ENCODE measurements at regions not wholly inside any gene's neighbourhood (a gene's known extent, or its start where the extent isn't known, plus 50 kb on each side); places are given as distances from the start of the nearest gene placed in this dataset.
A peak's percentile ranks its signal among the peaks of the same experiment; 100 is the strongest.

- DNase-seq: no peak
Observed at GRCh38 chr9:108322326-108323098, 533.3 kb downstream of the ACTL7B start.

GRCh38 chr9:108316630-108317029, 539.2 kb downstream of the ACTL7B start:
- no peak for DNase-seq

GRCh38 chr9:108316066-108316465, 539.7 kb downstream of the ACTL7B start:
- DNase-seq: no peak

DNA sequence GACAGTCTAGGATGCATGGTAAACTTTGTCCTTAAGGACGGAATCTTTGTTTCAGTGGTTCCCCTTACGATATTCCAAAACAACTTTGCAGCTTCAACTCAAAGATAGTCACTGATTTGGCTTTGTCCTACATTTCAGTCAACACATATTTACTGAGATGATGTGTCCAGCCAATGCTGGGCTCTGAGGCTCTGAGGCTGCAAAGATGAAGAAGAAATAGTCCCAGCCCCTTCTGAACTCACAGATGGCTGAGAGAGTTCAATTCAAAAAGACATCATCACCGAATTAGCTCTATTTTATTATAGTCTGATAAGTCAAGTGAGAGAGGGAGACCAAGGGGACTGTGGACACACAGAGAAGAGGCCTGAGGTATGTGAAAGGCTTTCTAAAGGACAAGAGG, 544.0 kb downstream of the ACTL7B start:
- no peak for DNase-seq

- DNase-seq: no peak
Observed at GRCh38 chr9:108310202-108310601, 545.6 kb downstream of the ACTL7B start.

DNA sequence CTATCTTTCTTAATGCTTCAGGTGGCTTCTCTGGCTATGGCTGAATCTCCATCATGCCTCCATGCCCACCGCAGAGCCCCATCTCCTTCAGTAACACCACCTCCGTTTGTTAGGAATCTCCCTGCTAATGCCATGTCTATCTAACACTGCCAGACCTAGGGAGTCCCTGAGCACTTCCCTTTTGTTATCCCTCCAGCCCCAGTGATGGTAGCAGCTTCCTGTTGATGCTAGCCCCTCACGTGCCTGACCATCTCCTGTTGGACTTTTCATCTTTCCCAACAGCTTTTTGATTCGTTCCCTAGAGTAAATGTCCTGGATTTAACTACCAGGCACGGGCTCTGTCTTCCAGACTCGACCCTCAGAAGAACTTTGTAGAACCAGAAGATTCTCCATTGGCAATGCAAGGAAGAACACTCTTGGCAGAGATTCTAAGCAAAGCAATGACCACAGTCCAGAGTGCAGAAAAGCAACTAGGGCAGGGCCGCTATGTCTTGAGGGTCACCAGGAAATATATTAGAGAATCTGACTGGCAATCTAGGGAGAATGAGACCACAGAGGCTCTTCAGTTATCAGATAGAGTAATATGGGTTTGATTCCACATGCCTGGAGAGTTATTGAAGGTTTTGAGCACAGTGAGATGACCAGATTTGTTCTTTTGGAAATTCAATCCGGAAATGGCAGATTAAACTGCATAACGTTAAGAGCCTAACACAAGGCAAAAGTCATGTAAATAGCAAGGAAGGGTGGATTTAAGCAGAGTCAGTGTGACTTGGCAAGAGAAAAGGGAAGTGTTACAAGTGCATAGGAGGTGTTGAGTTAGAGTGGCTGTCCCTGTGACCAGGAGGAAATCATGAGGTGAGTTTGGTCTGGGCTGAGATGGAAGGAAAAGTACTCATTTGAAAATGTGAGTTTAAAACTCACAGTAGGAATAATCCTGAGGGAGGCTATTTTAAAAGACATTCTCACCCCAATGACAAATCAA, 555.2 kb downstream of the ACTL7B start:
- DNase-seq: no peak

GRCh38 chr9:108297073-108297472, 558.7 kb downstream of the ACTL7B start:
- DNase-seq: peak; percentile 73

GRCh38 chr9:108296056-108296455, 559.7 kb downstream of the ACTL7B start:
- no peak for DNase-seq

- no peak for DNase-seq
Observed at GRCh38 chr9:108291586-108291932, 564.2 kb downstream of the ACTL7B start.

GRCh38 chr9:108290839-108291585, 564.8 kb downstream of the ACTL7B start:
- DNase-seq: no peak

DNA sequence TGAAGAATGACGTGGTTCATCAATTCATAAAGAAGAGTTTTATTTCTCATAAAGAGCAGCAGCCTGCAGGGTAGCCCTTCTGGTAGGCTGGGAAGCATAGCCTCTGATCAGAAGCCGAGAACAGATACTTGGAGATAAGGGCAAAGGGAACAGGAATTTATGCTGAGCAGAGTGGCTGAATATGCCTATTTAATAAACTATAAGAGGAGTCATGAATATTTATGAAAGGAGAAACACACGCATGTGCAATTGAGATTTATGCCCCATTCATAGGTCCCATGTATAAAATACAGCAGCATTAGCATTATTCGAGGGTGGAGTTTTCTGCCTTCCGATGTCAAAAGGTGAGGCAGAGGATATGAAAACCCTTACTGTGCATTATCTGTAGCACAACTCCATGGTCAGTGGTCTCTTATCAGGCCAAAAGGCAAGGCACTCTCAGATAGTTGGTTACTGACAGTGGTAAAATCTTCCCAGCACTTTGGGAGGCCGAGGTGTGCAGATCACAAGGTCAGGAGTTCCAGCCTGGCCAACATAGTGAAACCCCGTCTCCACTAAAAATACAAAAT, 569.1 kb downstream of the ACTL7B start:
- DNase-seq: no peak

GRCh38 chr9:108283696-108284095, 572.1 kb downstream of the ACTL7B start:
- no peak for DNase-seq

DNA sequence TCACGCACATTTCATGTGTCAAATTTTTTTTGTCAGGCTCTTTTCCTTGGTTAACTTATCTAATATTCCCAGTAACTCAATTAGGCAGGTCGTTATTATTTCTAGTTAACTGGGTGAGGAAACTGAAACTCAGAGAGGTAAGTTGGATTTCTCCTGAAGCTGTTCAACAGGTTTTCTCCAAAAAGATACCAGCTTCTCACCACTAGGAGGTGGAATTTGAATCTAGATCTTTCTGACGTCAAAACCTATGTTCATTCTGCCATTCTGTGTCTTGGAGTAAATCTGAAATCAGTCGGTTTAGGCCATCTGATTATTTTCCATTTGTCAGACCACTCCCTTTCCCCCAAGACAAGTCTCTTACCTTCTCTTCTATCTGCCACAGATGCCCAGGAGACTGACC, 572.9 kb downstream of the ACTL7B start:
- no peak for DNase-seq

- no peak for DNase-seq
Observed at GRCh38 chr9:108281696-108282095, 574.1 kb downstream of the ACTL7B start.

- no peak for DNase-seq
Observed at GRCh38 chr9:108278341-108278740, 577.4 kb downstream of the ACTL7B start.

DNA sequence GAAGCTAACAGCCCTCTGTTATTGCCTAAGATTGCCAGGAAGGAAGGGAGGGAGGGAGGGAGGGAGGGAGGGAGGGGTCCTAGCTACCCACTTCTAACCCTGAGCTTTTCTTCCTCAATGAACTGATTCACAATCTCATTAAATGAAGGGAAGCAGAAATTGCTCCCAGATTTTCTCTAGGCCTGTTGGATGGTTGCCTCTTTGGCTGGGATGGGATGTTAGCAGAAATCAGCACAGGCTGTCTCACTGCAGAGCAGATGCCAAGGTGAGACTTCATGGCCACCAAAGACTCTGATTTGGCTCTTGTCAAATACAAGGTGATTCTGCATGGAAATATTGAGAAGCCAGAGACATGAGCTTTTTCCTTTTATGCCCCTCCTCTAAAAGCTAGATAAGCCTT, 578.6 kb downstream of the ACTL7B start:
- DNase-seq: no peak

DNA sequence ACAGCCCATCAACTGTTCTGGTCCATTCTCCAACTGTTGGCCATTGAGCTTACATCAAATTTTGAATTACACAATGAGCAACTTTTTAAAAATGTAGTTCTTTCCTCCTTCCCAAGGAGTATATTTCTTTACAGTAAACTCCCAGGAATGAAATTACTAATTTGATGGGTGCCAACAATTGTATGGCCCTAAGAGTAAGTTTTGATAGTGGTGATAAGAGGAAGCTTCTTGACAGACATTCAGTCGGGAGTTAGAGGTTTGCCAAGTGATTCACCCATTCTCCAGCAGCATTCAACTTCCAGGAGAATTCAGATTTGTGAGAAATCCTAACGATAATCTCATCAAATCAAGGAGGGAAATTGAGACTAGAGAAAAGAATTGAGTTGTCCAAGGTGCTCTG, 579.9 kb downstream of the ACTL7B start:
- no peak for DNase-seq

- no peak for DNase-seq
Observed at GRCh38 chr9:108274971-108275370, 580.8 kb downstream of the ACTL7B start.

DNA sequence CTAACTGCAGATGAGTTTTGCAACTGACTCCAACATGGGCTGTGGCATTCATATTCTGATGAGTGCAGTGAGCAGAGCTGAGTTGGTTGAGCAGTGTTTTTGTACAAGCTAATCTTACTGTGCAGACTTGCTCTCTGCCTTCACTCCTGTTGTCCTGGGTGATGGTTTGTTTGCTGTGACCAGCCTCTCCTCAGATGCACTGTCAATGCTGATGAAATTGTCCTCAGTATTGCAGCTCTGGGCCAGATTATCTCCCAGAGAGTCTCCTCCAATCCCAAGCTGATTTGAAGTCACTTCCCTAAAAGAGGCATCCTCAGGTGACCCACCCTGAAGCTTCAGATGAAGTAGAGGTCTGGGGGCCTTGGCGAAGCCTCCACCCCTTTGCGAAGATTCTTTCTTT, 581.8 kb downstream of the ACTL7B start:
- DNase-seq: no peak

- no peak for DNase-seq
Observed at GRCh38 chr9:108272349-108272899, 583.4 kb downstream of the ACTL7B start.

GRCh38 chr9:108271646-108272348, 584.0 kb downstream of the ACTL7B start:
- DNase-seq: peak; percentile 63

GRCh38 chr9:108271236-108271635, 584.5 kb downstream of the ACTL7B start:
- no peak for DNase-seq
